Stimulated activated CD4-positive, alpha-beta T cell treated with anti-CD3 and anti-CD28 coated beads, Interleukin-2, amount 100 ng/mL, for 24 hours (primary cell): ENCODE measurements at regions not wholly inside any gene's neighbourhood (a gene's known extent, or its start where the extent isn't known, plus 50 kb on each side); places are given as distances from the start of the nearest gene placed in this dataset.

Experiments
- DNase-seq, 2 donors: peaks; one replicate each; pipeline ENCODE4 v3.0.0-alpha.2; 2020

GRCh38 chr5:124581738-124582560 is 164.5 kb downstream of the ZNF608 start:
- no peak for DNase-seq

GRCh38 chr5:124580925-124581737 is 165.3 kb downstream of the ZNF608 start:
- no peak for DNase-seq

GRCh38 chr5:124580512-124580911 is 165.9 kb downstream of the ZNF608 start:
- no peak for DNase-seq

- DNase-seq, result no peak
Observed at GRCh38 chr5:124576848-124577409, 169.5 kb downstream of the ZNF608 start.

- no peak for DNase-seq
Observed at GRCh38 chr5:124575725-124576124, 170.7 kb downstream of the ZNF608 start.

- DNase-seq, result no peak
Observed at GRCh38 chr5:124574521-124575436, 171.7 kb downstream of the ZNF608 start.

- DNase-seq, result no peak
Observed at GRCh38 chr5:124572971-124573370, 173.5 kb downstream of the ZNF608 start.

GRCh38 chr5:124570285-124571035 is 176.0 kb downstream of the ZNF608 start:
- no peak for DNase-seq

GRCh38 chr5:124566875-124567450 is 179.5 kb downstream of the ZNF608 start:
- no peak for DNase-seq

- no peak for DNase-seq
Observed at GRCh38 chr5:124561451-124561850, 185.0 kb downstream of the ZNF608 start.

GRCh38 chr5:124560370-124560769 is 186.1 kb downstream of the ZNF608 start:
- DNase-seq, result no peak

- no peak for DNase-seq
Observed at GRCh38 chr5:124557761-124558160, 188.7 kb downstream of the ZNF608 start.

- DNase-seq, result no peak
Observed at GRCh38 chr5:124554746-124555578, 191.5 kb downstream of the ZNF608 start.

- no peak for DNase-seq
Observed at GRCh38 chr5:124553911-124554310, 192.5 kb downstream of the ZNF608 start.

GRCh38 chr5:124552526-124552925 is 193.9 kb downstream of the ZNF608 start:
- DNase-seq, result no peak

GRCh38 chr5:124551939-124552279 is 194.5 kb downstream of the ZNF608 start:
- DNase-seq, result no peak

- DNase-seq, result no peak
Observed at GRCh38 chr5:124550731-124551130, 195.7 kb downstream of the ZNF608 start.

- DNase-seq, result no peak
Observed at GRCh38 chr5:124549891-124550436, 196.5 kb downstream of the ZNF608 start.

- DNase-seq, result no peak
Observed at GRCh38 chr5:124546643-124547042, 199.8 kb downstream of the ZNF608 start.

- no peak for DNase-seq
Observed at GRCh38 chr5:124544366-124545055, 201.9 kb downstream of the ZNF608 start.
